ENCODE measurements at regions not wholly inside any gene's neighbourhood (a gene's known extent, or its start where the extent isn't known, plus 50 kb on each side); places are given as distances from the start of the nearest gene placed in this dataset.

- Mint-ChIP-seq H3K27me3 (ENCODE audit: low read depth) (no peaks in the 10 kb centered on the region), H3K4me3 (no peak overlapping the region)
These were observed 58.9 kb downstream of the DIRAS3 start for GRCh38 chr1:67991546-67991945.

More at GRCh38 chr1:67991546-67991945, 58.9 kb downstream of the DIRAS3 start:
- H3K27ac Mint-ChIP-seq = no peak overlapping the region
- H3K4me1 Mint-ChIP-seq = no peaks in the 10 kb centered on the region
- ATAC-seq = no peak
- DNase-seq (ENCODE audit: low spot score) = no peak
- ChIA-PET CTCF (no interaction called here), POLR2A (no interaction called here)
- H3K36me3 Mint-ChIP-seq = peaks cover 8% of the 10 kb centered on the region; the same call in 1 of the 2 replicates
- peaks cover 17% of the 10 kb centered on the region for H3K9me3 Mint-ChIP-seq
- TF ChIP-seq ZNF317 (CRISPR knock-in tag; IDR thresholded peaks at IDR 0.05; ENCODE audit: borderline replicate concordance, low read depth) (no peak), E2F5 (CRISPR knock-in tag; IDR thresholded peaks at IDR 0.05) (no peak), EMX1 (CRISPR knock-in tag; IDR thresholded peaks at IDR 0.05) (no peak), ZNF232 (CRISPR knock-in tag; IDR thresholded peaks at IDR 0.05) (no peak), CTCF (IDR thresholded peaks at IDR 0.05) (no peak), ZNF532 (CRISPR knock-in tag; IDR thresholded peaks at IDR 0.05; ENCODE audit: borderline replicate concordance) (no peak), ZNF671 (CRISPR knock-in tag; IDR thresholded peaks at IDR 0.05) (no peak), ERG (CRISPR knock-in tag; IDR thresholded peaks at IDR 0.05) (no peak), ATF6 (CRISPR knock-in tag; IDR thresholded peaks at IDR 0.05) (no peak), MAX (CRISPR knock-in tag; IDR thresholded peaks at IDR 0.05) (no peak), ATF2 (CRISPR knock-in tag; IDR thresholded peaks at IDR 0.05; ENCODE audit: borderline replicate concordance, low read depth) (no peak), IRF1 (CRISPR knock-in tag; IDR thresholded peaks at IDR 0.05) (no peak), SMAD3 (CRISPR knock-in tag; IDR thresholded peaks at IDR 0.05; ENCODE audit: borderline replicate concordance) (no peak), IRF2 (CRISPR knock-in tag; IDR thresholded peaks at IDR 0.05; ENCODE audit: borderline replicate concordance, low read depth) (no peak), JAZF1 (CRISPR knock-in tag; IDR thresholded peaks at IDR 0.05) (no peak)

Data from WTC11 (cell line).